Stomach (tissue), 8 donors: ENCODE measurements at regions not wholly inside any gene's neighbourhood (a gene's known extent, or its start where the extent isn't known, plus 50 kb on each side); places are given as distances from the start of the nearest gene placed in this dataset.

Experiments
- DNase-seq, 2 donors: peaks; one replicate each; pipeline versions ENCODE4 v3.0.0 to v3.0.0-alpha.2; 2013 to 2019
- H3K27ac ChIP-seq, 5 donors: fragments of 200-600 bp in 4 of 5; sonication (generic) in 4 of 5; one replicate each; pipeline ENCODE4 v1.5.1; 2013 to 2019; ENCODE audit warnings: mild to moderate bottlenecking in 1 of 5, moderate library complexity in 1 of 5
- H3K27me3 ChIP-seq, 3 donors: fragments of 200-600 bp; sonication (generic); one replicate each; pipeline ENCODE4 v1.5.1; 2017 to 2019; ENCODE audit warnings: mixed run types in 1 of 3
- H3K36me3 ChIP-seq, 4 donors: fragments of 200-600 bp; sonication (generic); 1 replicate in 3 of 4; 2 replicates in 1 of 4; pipeline ENCODE4 v1.5.1; 2016 to 2019
- H3K4me1 ChIP-seq, 4 donors: fragments of 200-600 bp; sonication (generic); one replicate each; pipeline ENCODE4 v1.5.1; 2016 to 2019
- H3K4me3 ChIP-seq, 4 donors: fragments of 200-600 bp; sonication (generic) in 3 of 4; one replicate each; pipeline ENCODE4 v1.5.1; 2016 to 2019; ENCODE audit warnings: mild to moderate bottlenecking in 1 of 4
- H3K9me3 ChIP-seq, 4 donors: fragments of 200-600 bp; sonication (generic); one replicate each; pipeline ENCODE4 v1.5.1; 2016 to 2019
- CTCF ChIP-seq, 7 experiments: fragments of 450-650 bp in 4 of 7; fragments of 200-600 bp in 3 of 7; sonication (generic) in 3 of 7; IDR thresholded peaks; one replicate each; pipeline ENCODE4 v1.5.1; 2016 to 2019; ENCODE audit warnings: antibody characterized with exemption in 7 of 7, control low read depth in 2 of 7, mild to moderate bottlenecking in 1 of 7
- EP300 ChIP-seq: sonication (generic); formaldehyde crosslinking; IDR thresholded peaks from one replicate; pipeline ENCODE4 v1.6.1; 2017; ENCODE audit warnings: antibody characterized with exemption
- POLR2A ChIP-seq, 4 donors: fragments of 450-650 bp; IDR thresholded peaks; one replicate each; pipeline ENCODE4 v1.6.1; 2016; ENCODE audit warnings: antibody characterized with exemption in 4 of 4, control low read depth in 2 of 4, mild to moderate bottlenecking in 1 of 4, moderate library complexity in 1 of 4
- POLR2AphosphoS5 ChIP-seq, 3 donors: sonication (generic); formaldehyde crosslinking; IDR thresholded peaks; one replicate each; pipeline ENCODE4 v1.6.1; 2016; ENCODE audit warnings: antibody characterized with exemption in 3 of 3
- WGBS, 5 donors: extraction: QIAGEN DNeasy Blood & Tissue Kit in 3 of 5; methylation state at CpG; one replicate each; pipeline versions ENCODE4 v1.1.5 to v1.1.7; 2013 to 2018; 5-methylcytosine and 5-hydroxymethylcytosine counted together
- intact Hi-C: fragments of 100-400 bp; cut with DNase I; formaldehyde crosslinking; loops from one replicate; pipeline ENCODE4 v1.15.1; 2023; ENCODE audit warnings: low total_unique reads
- donor health status: healthy with polysubstance abuse.
- donor health status: Bipolar disorder and iron deficiency.
- donor health status: healthy.

- TF ChIP-seq CTCF (IDR thresholded peaks at IDR 0.05): no peak
- TF ChIP-seq EP300: no peak
- TF ChIP-seq POLR2A (IDR thresholded peaks at IDR 0.05): no peak
- TF ChIP-seq POLR2AphosphoS5 (IDR thresholded peaks at IDR 0.05): no peak
- intact Hi-C loops: no loop called here
- Histone ChIP-seq H3K9me3 (no peaks in the 10 kb centered on the region), H3K27ac (no peak overlapping the region), H3K4me3 (no peak overlapping the region), H3K27me3 (no peaks in the 10 kb centered on the region), H3K36me3 (no peaks in the 10 kb centered on the region), H3K4me1 (no peaks in the 10 kb centered on the region)
- no peak for DNase-seq
- WGBS, 5 donors: 57 to 70% (median 59%) methylated on average over 1 of the region's 1 CpG
These were observed 101.8 kb upstream of the MAP2 start for GRCh38 chr2:209322041-209322440.

- Histone ChIP-seq H3K4me3 (no peak overlapping the region), H3K4me1 (no peaks in the 10 kb centered on the region), H3K27ac (no peak overlapping the region), H3K36me3 (no peaks in the 10 kb centered on the region), H3K9me3 (no peaks in the 10 kb centered on the region), H3K27me3 (no peaks in the 10 kb centered on the region)
- intact Hi-C loops: no loop called here
- TF ChIP-seq POLR2AphosphoS5 (IDR thresholded peaks at IDR 0.05) (no peak), CTCF (IDR thresholded peaks at IDR 0.05) (no peak), POLR2A (IDR thresholded peaks at IDR 0.05) (no peak)
- 62 to 81% (median 72%) methylated on average over 5 of the region's 5 CpGs for WGBS, 5 donors
- DNase-seq: no peak
These were observed 100.8 kb upstream of the MAP2 start for GRCh38 chr2:209322905-209323512.

GRCh38 chr2:209323738-209324137, 100.1 kb upstream of the MAP2 start:
- Histone ChIP-seq H3K4me3 (no peak overlapping the region), H3K4me1 (peaks cover 0 to 4% (median 0%) of the 10 kb centered on the region in 4 donors), H3K9me3 (no peaks in the 10 kb centered on the region), H3K27ac (no peak overlapping the region), H3K36me3 (no peaks in the 10 kb centered on the region), H3K27me3 (no peaks in the 10 kb centered on the region)
- intact Hi-C loops: no loop called here
- TF ChIP-seq EP300 (no peak), POLR2A (IDR thresholded peaks at IDR 0.05) (no peak), POLR2AphosphoS5 (IDR thresholded peaks at IDR 0.05) (no peak), CTCF (IDR thresholded peaks at IDR 0.05) (no peak)
- DNase-seq: no peak
- 72 to 87% (median 79%) methylated on average over 2 of the region's 2 CpGs for WGBS, 5 donors

- Histone ChIP-seq H3K9me3 (no peaks in the 10 kb centered on the region), H3K4me1 (peaks cover 0 to 4% (median 0%) of the 10 kb centered on the region in 4 donors), H3K27me3 (no peaks in the 10 kb centered on the region), H3K27ac (no peak overlapping the region), H3K36me3 (no peaks in the 10 kb centered on the region), H3K4me3 (no peak overlapping the region)
- TF ChIP-seq EP300 (no peak), CTCF (IDR thresholded peaks at IDR 0.05) (no peak), POLR2A (IDR thresholded peaks at IDR 0.05) (no peak), POLR2AphosphoS5 (IDR thresholded peaks at IDR 0.05) (no peak)
- no peak for DNase-seq
- intact Hi-C loops: no loop called here
These were observed 99.6 kb upstream of the MAP2 start for GRCh38 chr2:209324281-209324680.
